ENCODE measurements at regions not wholly inside any gene's neighbourhood (a gene's known extent, or its start where the extent isn't known, plus 50 kb on each side); places are given as distances from the start of the nearest gene placed in this dataset.
"Not testable (repeated sequence)": the region's sequence is repeated elsewhere in the genome, so short reads cannot be mapped to it uniquely, and the experiment has no call there.

DNA sequence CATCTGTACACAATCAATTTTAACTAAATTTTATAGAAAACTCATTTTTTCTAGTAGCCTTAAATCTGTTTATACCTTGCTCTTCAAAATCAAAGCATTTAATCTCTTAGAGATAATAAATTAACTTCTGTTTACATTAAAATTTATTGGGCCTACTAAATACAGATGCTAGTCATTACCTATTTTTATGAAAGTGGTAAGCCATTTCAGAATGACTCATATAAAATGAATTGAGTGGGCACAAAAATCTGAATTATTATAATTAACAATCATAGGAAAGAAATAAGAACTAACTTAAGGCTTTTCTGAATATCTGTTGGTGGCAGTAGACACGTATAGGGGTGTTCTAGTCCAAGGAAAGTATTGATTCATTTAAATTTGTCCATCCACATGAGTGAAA, 157.9 kb downstream of the KCNJ2 start:
- H3K27me3 ChIP-seq (ENCODE audit: insufficient read depth, poor library complexity, severe bottlenecking) = no peaks in the 10 kb centered on the region
- no peak overlapping the region for H3K27ac ChIP-seq (replicated peaks)
- DNase-seq (ENCODE audit: low read depth in 1 of 2, low spot score in 1 of 2) = no peak
- H3K4me3 ChIP-seq (replicated peaks; ENCODE audit: insufficient read depth, low read length) = no peak overlapping the region
- TF ChIP-seq, protein P1, sequence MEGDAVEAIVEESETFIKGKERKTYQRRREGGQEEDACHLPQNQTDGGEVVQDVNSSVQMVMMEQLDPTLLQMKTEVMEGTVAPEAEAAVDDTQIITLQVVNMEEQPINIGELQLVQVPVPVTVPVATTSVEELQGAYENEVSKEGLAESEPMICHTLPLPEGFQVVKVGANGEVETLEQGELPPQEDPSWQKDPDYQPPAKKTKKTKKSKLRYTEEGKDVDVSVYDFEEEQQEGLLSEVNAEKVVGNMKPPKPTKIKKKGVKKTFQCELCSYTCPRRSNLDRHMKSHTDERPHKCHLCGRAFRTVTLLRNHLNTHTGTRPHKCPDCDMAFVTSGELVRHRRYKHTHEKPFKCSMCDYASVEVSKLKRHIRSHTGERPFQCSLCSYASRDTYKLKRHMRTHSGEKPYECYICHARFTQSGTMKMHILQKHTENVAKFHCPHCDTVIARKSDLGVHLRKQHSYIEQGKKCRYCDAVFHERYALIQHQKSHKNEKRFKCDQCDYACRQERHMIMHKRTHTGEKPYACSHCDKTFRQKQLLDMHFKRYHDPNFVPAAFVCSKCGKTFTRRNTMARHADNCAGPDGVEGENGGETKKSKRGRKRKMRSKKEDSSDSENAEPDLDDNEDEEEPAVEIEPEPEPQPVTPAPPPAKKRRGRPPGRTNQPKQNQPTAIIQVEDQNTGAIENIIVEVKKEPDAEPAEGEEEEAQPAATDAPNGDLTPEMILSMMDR (IDR thresholded peaks at IDR 0.05; ENCODE audit: insufficient read depth, low read length) = no peak
- TF ChIP-seq GABPA (IDR thresholded peaks at IDR 0.05; ENCODE audit: low read depth) = no peak
- TF ChIP-seq, protein P2, sequence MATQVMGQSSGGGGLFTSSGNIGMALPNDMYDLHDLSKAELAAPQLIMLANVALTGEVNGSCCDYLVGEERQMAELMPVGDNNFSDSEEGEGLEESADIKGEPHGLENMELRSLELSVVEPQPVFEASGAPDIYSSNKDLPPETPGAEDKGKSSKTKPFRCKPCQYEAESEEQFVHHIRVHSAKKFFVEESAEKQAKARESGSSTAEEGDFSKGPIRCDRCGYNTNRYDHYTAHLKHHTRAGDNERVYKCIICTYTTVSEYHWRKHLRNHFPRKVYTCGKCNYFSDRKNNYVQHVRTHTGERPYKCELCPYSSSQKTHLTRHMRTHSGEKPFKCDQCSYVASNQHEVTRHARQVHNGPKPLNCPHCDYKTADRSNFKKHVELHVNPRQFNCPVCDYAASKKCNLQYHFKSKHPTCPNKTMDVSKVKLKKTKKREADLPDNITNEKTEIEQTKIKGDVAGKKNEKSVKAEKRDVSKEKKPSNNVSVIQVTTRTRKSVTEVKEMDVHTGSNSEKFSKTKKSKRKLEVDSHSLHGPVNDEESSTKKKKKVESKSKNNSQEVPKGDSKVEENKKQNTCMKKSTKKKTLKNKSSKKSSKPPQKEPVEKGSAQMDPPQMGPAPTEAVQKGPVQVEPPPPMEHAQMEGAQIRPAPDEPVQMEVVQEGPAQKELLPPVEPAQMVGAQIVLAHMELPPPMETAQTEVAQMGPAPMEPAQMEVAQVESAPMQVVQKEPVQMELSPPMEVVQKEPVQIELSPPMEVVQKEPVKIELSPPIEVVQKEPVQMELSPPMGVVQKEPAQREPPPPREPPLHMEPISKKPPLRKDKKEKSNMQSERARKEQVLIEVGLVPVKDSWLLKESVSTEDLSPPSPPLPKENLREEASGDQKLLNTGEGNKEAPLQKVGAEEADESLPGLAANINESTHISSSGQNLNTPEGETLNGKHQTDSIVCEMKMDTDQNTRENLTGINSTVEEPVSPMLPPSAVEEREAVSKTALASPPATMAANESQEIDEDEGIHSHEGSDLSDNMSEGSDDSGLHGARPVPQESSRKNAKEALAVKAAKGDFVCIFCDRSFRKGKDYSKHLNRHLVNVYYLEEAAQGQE (IDR thresholded peaks at IDR 0.05; ENCODE audit: insufficient replicate concordance, low read depth) = no peak
- no peak for TF ChIP-seq POLR2AphosphoS5 (IDR thresholded peaks at IDR 0.05; ENCODE audit: low read depth)
- no peak for TF ChIP-seq SPI1 (IDR thresholded peaks at IDR 0.05; ENCODE audit: borderline replicate concordance, low read depth)

DNA sequence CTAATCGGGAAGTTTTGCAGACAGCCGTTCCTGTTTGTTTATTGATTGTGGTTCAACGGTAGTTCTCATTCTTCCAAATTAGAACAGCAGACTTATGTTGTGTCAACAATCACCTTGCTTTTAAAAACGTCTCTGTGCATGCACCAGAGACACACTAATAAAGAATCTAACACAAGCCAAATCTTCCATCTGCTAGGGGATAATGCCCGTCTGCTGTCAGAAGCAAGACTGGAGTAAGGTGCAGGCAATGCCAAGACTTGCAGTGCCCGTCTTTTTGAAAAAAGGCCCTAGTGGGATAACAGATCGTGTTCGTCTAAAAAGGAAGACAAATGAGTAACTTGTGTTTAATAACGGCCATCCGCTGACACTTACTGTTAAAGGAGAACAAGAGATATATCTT, 158.4 kb downstream of the KCNJ2 start:
- TF ChIP-seq POLR2AphosphoS5 (IDR thresholded peaks at IDR 0.05; ENCODE audit: low read depth) (no peak), SPI1 (IDR thresholded peaks at IDR 0.05; ENCODE audit: borderline replicate concordance, low read depth) (no peak), GABPA (IDR thresholded peaks at IDR 0.05; ENCODE audit: low read depth) (no peak)
- TF ChIP-seq, protein P1 (IDR thresholded peaks at IDR 0.05; ENCODE audit: insufficient read depth, low read length) = no peak
- TF ChIP-seq, protein P2 (IDR thresholded peaks at IDR 0.05; ENCODE audit: insufficient replicate concordance, low read depth) = no peak
- H3K27ac ChIP-seq (replicated peaks) = no peak overlapping the region
- DNase-seq (ENCODE audit: low read depth in 1 of 2, low spot score in 1 of 2) = no peak
- no peak overlapping the region for H3K4me3 ChIP-seq (replicated peaks; ENCODE audit: insufficient read depth, low read length)
- H3K27me3 ChIP-seq (ENCODE audit: insufficient read depth, poor library complexity, severe bottlenecking) = no peaks in the 10 kb centered on the region

DNA sequence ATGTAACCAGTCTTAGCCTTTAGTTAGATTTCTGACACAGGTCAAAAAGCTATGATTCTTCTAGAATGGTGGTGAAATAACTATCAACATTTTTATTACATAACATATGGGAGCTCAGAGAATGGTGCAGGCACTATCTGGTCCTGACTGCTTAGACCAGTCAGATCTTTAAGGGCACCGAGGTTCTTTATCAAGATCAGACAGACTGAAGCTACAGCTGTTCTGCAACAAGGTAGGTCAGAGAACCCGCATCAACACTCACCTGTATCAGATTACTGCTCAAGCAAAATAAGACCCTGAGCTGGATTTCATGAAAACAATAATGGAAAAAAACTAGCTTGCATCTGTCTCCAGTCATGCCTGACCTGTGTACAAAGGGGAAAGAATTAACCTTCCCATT, 160.4 kb downstream of the KCNJ2 start:
- Histone ChIP-seq H3K27ac (replicated peaks) (no peak overlapping the region), H3K27me3 (ENCODE audit: insufficient read depth, poor library complexity, severe bottlenecking) (no peaks in the 10 kb centered on the region), H3K4me3 (replicated peaks; ENCODE audit: insufficient read depth, low read length) (no peak overlapping the region)
- TF ChIP-seq SPI1 (IDR thresholded peaks at IDR 0.05; ENCODE audit: borderline replicate concordance, low read depth) = no peak
- TF ChIP-seq, protein P2 (IDR thresholded peaks at IDR 0.05; ENCODE audit: insufficient replicate concordance, low read depth) = no peak
- TF ChIP-seq, protein P1 (IDR thresholded peaks at IDR 0.05; ENCODE audit: insufficient read depth, low read length) = no peak
- no peak for TF ChIP-seq GABPA (IDR thresholded peaks at IDR 0.05; ENCODE audit: low read depth)
- no peak for TF ChIP-seq POLR2AphosphoS5 (IDR thresholded peaks at IDR 0.05; ENCODE audit: low read depth)
- no peak for DNase-seq (ENCODE audit: low read depth in 1 of 2, low spot score in 1 of 2)

DNA sequence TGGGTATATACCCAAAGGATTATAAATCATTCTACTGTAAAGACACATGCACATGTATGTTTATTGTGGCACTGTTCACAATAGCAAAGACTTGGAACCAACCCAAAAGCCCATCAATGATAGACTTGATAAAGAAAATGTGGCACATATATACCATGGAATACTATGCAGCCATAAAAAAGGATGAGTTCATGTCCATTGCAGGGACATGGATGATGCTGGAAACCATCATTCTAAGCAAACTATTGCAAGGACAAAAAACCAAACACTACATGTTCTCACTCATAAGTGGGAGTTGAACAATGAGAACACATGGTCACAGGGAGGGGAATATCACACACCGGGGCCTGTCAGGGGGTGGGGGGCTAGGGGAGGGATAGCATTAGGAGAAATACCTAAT, 161.7 kb downstream of the KCNJ2 start:
- not testable (repeated sequence) for H3K4me3 ChIP-seq (replicated peaks; ENCODE audit: insufficient read depth, low read length); H3K27me3 ChIP-seq (ENCODE audit: insufficient read depth, poor library complexity, severe bottlenecking); DNase-seq (ENCODE audit: low read depth in 1 of 2, low spot score in 1 of 2); H3K27ac ChIP-seq (replicated peaks)

Measured in HL-60 (cell line).